ENCODE measurements at regions not wholly inside any gene's neighbourhood (a gene's known extent, or its start where the extent isn't known, plus 50 kb on each side); places are given as distances from the start of the nearest gene placed in this dataset.

DNA sequence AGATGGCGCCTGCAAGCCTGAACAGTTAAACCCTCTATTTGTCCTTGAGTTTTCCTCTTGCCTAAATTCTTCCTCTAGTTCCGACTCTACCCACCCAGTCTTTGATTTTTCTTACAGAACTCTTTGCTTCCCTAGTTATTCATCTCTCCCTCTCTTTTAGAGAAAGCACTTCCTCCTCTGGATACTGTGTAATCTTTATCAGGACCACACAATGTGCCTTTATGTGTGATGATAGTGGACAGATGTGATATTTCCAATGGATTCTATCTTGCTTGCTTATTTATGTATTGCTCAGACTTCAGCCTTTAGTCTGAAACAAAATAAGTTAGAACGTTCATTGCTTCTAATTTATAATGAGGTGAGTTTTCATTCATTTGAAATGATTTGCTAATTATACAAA lies 79.5 kb upstream of the CAV2 start:
- no peak for DNase-seq (ENCODE audit: low read depth)

- no peak for DNase-seq (ENCODE audit: low read depth)
Measured at GRCh38 chr7:116421298-116421697, 78.2 kb upstream of the CAV2 start.

- no peak for DNase-seq (ENCODE audit: low read depth)
Measured at GRCh38 chr7:116422683-116423082, 76.9 kb upstream of the CAV2 start.

DNA sequence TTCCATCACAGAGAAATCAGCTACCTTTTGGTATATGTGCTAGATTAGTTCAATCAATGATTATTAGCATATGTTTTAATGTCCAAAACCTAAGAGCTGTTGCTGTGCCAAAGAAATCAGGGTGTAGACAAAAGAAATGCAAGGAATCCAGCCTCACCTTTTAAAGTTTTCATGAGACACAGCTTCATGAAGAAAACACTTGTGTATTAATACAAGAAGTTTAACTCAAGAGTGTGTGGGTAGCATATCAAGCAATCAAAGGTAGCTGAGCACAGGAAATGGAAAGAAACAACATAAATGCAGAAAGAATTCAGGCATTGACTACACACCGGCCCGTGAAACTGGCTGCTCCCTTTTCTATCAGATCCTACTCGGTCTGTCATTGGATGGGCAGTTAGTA lies 76.0 kb upstream of the CAV2 start:
- no peak for DNase-seq (ENCODE audit: low read depth)

- DNase-seq (ENCODE audit: low read depth) = no peak
Measured at GRCh38 chr7:116425647-116426209, 73.8 kb upstream of the CAV2 start.

DNA sequence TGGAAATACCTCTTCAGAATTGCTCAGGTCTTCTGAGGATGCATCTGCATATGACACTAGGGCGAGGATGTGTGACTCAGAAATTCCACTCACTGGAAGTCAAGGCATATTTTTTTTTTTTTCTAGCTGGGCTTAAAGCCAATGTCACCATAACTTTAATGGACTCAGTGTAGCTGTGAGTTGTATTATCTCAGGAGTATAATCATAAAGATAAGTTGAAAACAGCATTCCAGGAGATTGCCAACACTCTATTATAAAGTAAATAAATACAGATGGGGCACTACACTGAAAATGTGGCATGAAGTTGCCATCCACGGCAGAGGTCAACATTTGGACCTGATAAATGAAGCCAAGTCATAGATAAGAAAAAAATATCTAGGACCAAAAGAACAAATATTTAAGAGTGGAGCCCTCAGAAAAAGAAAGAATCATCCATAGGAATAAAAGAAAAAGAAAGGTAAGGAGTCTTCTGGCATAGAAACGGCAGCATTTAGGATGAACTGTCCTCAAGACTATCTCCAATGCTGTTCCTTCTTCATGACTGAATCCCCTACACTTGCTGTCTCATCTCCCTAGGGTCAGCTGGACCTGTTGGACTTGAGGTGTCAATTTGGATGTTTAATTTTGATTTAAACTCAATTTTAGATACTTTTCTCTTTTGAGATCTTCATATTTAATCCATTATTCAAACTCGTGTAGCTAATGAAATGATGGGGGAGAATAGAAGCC lies 72.9 kb upstream of the CAV2 start:
- DNase-seq (ENCODE audit: low read depth) = peak; percentile 69

GRCh38 chr7:116429986-116430619 lies 69.4 kb upstream of the CAV2 start:
- no peak for DNase-seq (ENCODE audit: low read depth)

- DNase-seq (ENCODE audit: low read depth) = no peak
Measured at GRCh38 chr7:116431787-116432526, 67.6 kb upstream of the CAV2 start.

- DNase-seq (ENCODE audit: low read depth) = no peak
Measured at GRCh38 chr7:116432527-116432916, 67.0 kb upstream of the CAV2 start.

DNA sequence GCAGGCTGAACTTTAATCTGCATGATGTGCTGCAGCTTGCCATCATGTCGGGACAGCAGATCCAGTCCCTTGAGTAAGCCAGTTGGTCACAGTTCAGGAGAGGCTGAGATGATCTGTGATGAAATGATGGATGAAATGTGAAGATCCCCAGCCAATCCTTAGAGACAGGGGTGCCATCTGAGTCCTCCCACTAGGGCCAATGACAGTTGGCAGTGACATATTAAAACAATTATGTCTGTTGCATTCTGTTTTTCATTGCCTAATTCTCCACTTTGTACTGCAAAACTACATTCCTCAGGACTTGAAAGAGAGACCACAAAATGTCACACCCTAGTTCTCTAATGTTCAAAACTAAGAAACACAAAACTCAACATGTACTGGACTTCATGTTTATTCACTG lies 66.3 kb upstream of the CAV2 start:
- DNase-seq (ENCODE audit: low read depth) = no peak

GRCh38 chr7:116434820-116435341 lies 64.7 kb upstream of the CAV2 start:
- peak; percentile 74 for DNase-seq (ENCODE audit: low read depth)

DNA sequence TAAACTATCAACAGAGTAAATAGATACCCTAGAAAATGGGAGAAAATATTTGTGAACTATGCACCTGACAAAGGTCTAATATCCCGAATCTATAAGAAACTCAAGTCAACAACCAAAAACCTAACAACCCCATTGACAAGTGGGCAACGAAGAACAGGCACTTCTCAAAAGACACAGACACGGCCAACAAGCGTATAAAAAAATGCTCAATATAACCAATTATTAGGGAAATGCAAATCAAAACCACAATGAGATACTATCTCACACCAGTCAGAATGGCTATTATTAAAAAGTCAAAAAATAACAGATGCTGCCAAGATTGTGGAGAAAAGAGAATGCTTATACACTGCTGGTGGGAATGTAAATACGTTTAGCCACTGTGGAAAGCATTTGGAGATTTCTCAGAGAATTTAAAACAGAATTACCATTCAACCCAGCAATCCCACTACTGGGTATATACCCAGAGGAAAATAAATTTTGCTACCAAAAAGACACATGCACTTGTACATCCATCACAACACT lies 63.2 kb upstream of the CAV2 start:
- DNase-seq (ENCODE audit: low read depth) = no peak

DNA sequence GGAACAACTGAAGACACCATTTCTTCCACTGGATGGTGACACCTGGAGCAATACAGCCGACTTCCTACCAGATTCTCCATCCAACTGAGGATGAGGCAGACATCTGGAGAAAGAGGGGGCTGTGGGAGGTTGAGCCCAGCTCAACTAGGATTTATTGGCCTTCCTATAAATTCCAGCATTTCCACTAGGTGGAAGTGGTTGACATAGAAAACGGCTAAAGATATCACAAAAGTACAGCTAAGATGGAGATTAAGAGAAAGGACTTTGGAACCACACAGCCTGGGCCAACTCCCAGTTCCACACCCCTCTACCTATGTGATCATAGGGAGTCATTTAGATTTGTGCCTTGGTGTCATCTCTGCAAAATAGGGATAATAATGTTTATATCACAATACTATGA lies 61.3 kb upstream of the CAV2 start:
- no peak for DNase-seq (ENCODE audit: low read depth)

DNA sequence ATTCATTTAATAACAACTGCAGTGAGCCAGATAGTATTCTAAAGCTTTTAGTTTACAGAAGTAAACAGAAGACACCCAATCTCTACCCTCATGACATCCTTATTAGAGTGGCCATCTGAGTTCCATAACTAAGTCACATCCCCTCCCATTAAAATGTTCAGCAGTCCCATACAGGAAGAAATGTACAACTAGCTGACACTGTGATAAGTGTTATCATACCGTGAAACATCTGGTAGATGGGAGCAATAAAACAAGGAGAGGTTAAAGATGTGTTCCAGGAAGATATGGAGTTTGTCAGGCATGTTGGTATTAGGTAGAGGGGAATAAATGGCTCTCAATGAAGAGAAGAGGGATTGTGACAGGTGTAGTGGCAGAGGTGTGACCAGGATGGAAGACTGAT lies 60.5 kb upstream of the CAV2 start:
- DNase-seq (ENCODE audit: low read depth) = no peak

- no peak for DNase-seq (ENCODE audit: low read depth)
Measured at GRCh38 chr7:116439841-116440549, 59.5 kb upstream of the CAV2 start.

DNA sequence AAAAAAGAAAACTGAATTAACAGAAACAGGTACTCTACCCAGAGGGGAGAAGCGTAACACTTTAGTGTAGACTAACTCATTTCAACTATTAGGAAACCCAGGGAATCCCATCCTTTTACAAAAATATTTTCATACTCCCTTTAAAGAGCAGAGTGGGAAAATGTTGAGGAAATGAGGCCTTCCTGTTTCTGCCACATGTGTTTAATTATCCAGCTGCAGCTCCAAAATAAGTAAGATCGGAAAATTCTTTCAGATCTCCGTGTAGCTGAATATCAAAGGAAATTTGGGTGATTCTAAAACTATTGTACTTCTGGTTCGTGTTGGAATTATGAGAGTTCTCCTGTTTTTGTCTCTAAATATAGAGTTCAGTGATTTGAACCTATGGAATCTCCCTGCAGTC lies 58.0 kb upstream of the CAV2 start:
- peak; percentile 45 for DNase-seq (ENCODE audit: low read depth)

DNA sequence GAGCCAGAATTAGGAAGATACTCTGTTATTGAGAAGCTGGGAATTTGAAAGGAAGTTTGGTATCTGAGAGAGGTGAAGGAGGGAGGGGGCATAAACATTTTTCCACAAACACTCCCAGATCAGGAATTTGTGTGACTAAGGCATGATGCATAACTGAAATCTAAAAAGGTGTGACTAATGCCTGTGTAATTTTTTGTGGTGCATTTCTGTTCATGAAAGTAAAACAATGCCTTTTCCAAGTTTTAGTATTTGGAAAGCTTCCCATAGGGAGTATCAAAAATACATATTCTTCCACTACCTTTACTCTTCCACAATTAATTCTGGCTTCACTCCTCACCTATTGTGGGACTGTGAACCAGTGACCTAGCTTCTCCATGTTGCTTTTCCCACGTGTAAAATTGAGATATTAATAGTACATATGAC lies 56.4 kb upstream of the CAV2 start:
- peak; percentile 77 for DNase-seq (ENCODE audit: low read depth)

- DNase-seq (ENCODE audit: low read depth) = no peak
Measured at GRCh38 chr7:116443646-116444045, 55.9 kb upstream of the CAV2 start.

DNA sequence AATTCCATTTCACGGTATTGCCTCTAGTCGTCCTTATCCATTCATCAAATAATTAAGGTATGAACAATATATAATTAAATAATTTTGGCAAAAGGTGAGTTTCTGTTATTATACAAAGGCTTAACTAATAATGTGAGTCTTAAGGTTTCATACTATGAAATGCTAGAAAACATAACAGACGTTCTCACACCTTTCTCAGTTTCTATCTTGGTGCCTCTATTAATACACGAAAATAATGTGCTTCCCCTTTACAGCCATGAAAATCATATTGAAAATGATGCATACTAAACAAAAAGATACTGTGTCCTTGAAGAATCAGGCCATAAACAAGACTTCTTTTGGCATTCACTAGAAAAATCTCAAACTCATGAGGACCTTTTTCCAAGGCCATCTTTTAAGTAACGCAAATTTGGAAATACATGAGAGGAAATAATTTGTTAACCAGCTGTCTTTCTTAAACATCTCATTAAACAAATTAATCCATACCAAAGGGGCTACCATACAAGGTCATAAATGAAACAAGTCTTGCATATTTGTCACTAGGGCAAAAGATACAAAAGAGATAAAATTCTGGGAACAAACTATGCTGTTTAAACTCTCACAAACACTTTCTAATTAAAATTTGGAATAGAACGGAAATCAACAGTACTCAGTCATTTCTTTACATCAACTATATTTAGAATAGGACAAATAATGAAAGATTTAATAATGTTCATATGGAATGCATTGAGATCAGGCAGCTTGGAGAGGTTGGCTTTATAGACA lies 53.9 kb upstream of the CAV2 start:
- no peak for DNase-seq (ENCODE audit: low read depth)

DNA sequence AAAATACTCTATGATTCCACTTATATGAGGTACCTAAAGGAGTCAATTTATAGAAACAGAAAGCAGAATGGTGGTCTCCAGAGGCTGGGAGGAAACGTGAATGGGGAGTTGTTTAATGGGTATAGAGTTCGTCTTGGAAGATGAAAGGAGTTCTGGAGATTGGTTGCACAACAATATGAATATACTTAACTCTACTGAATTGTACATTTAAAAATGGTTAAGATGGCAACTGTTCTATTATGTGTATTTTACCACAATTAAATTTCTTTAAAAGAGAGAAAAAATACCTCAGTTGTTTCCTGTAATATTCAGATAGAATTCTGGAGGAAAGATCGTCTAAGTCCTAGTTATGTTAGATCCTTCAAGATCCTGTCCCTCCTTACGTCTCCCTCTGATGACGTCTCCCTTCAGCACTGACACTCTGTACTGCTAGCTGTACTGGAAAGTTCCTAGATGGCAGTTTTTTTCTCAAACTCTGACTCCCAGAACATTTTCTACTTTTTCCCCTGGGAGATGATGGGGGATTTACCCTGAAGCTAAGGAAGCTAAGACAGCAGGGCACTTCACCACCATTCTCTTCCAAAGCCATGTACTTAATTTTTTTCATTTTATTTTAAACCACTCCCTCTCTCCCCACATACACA lies 53.2 kb upstream of the CAV2 start:
- DNase-seq (ENCODE audit: low read depth) = no peak

- no peak for DNase-seq (ENCODE audit: low read depth)
Measured at GRCh38 chr7:116447436-116447835, 52.1 kb upstream of the CAV2 start.

Data from GM04504 (cell line).